K562 (cell line): ENCODE measurements at regions not wholly inside any gene's neighbourhood (a gene's known extent, or its start where the extent isn't known, plus 50 kb on each side); places are given as distances from the start of the nearest gene placed in this dataset.

Source experiments
- ATAC-seq: fragments of 200-7000 bp; cut with Tn5 transposase; 3 replicates; pipeline ENCODE4 v1.9.1; 2020; ENCODE audit warnings: moderate library complexity
- BruUV-seq: library from RNA; stranded (reverse); fragments of 400-500 nt; replicated peaks from 2 replicates; lab custom pipeline; 2021; lab: Mats Ljungman, UMichigan
- CTCF ChIA-PET: fragments of 300-600 bp; formaldehyde crosslinking; extraction: SDS; loops from one replicate; lab custom pipeline; 2021; ENCODE audit warnings: low intra/inter-chr PET ratio; lab: Yijun Ruan, JAX
- POLR2A ChIA-PET: fragments of 300-600, 350-650 bp; sonication (Branson Sonifier 250); formaldehyde crosslinking; extraction: SDS; loops from one replicate; lab custom pipeline; 2021; ENCODE audit warnings: antibody characterized with exemption, inconsistent platforms; lab: Yijun Ruan, JAX
- DNase-seq, 4 experiments: peaks; one replicate each; pipeline versions ENCODE4 v3.0.0 to v3.0.0-alpha.2; 2011 to 2018; ENCODE audit warnings: low spot score in 3 of 4, mixed read lengths in 3 of 4; ENCODE audit errors: extremely low read depth in 1 of 4
- FAIRE-seq: peaks from 2 replicates; lab custom pipeline; 2011; peaks lifted over from hg19 to GRCh38; lab: Jason Lieb, UNC
- H2AFZ ChIP-seq: 2 replicates; pipeline ENCODE4 v1.6.0; 2011; ENCODE audit warnings: low read depth, low read length, control low read depth, inconsistent platforms
- H3K27ac ChIP-seq: fragments of 200-600 bp; 3 replicates; pipeline ENCODE4 v1.8.0; 2011; ENCODE audit warnings: low read depth, mild to moderate bottlenecking, control low read depth, inconsistent platforms, low read length, moderate library complexity, mixed read lengths; ENCODE audit errors: extremely low read depth
- H3K27me3 ChIP-seq, 2 experiments: fragments of 300-600 bp in 1 of 2; 2 replicates in 1 of 2; 3 replicates in 1 of 2; pipeline versions ENCODE4 v1.6.0 to v1.8.0; 2011; ENCODE audit warnings: inconsistent platforms in 2 of 2, low read length in 2 of 2, mild to moderate bottlenecking in 1 of 2, mixed read lengths in 1 of 2, moderate library complexity in 1 of 2; ENCODE audit not compliant: control insufficient read depth in 2 of 2, insufficient read depth in 2 of 2
- H3K36me3 ChIP-seq: fragments of 300-600 bp; 3 replicates; pipeline ENCODE4 v1.8.0; 2011; ENCODE audit warnings: mild to moderate bottlenecking, low read length, inconsistent platforms; ENCODE audit not compliant: control insufficient read depth, insufficient read depth
- H3K4me1 ChIP-seq, 2 experiments: fragments of 200-600 bp in 1 of 2; replicated peaks in 1 of 2; 2 replicates in 1 of 2; 3 replicates in 1 of 2; pipeline versions ENCODE4 v1.5.1 to v1.8.0; 2011; ENCODE audit warnings: inconsistent platforms in 2 of 2, low read length in 2 of 2, mild to moderate bottlenecking in 1 of 2, mixed read lengths in 1 of 2, moderate library complexity in 1 of 2; ENCODE audit not compliant: control insufficient read depth in 2 of 2, insufficient read depth in 2 of 2
- H3K4me2 ChIP-seq: 2 replicates; pipeline ENCODE4 v1.6.1; 2011; ENCODE audit warnings: low read length, control low read depth, inconsistent platforms, mixed read lengths; ENCODE audit not compliant: insufficient read depth
- H3K4me3 ChIP-seq: fragments of 200-600 bp; sonication (generic), shearing (Covaris generic); 2 replicates; pipeline ENCODE4 v1.5.1; 2016; ENCODE audit warnings: control low read depth, inconsistent platforms
- H3K79me2 ChIP-seq: fragments of 200-600 bp; 3 replicates; pipeline ENCODE4 v1.8.0; 2011; ENCODE audit warnings: low read length, inconsistent platforms; ENCODE audit not compliant: control insufficient read depth, insufficient read depth
- H3K9ac ChIP-seq, 2 experiments: 2 replicates each; pipeline versions ENCODE4 v1.6.0 to v1.6.1; 2011; ENCODE audit warnings: low read depth in 2 of 2, low read length in 2 of 2, control low read depth in 1 of 2, inconsistent platforms in 1 of 2, mild to moderate bottlenecking in 1 of 2, mixed read lengths in 1 of 2; ENCODE audit not compliant: insufficient read depth in 1 of 2
- H3K9me1 ChIP-seq: one replicate; pipeline ENCODE4 v1.6.0; 2011; ENCODE audit warnings: inconsistent platforms, mild to moderate bottlenecking, low read length, moderate library complexity; ENCODE audit not compliant: control insufficient read depth, insufficient read depth
- H3K9me3 ChIP-seq: replicated peaks from 2 replicates; pipeline ENCODE4 v1.5.1; 2011; ENCODE audit warnings: low read depth, low read length, inconsistent platforms; ENCODE audit not compliant: control insufficient read depth, insufficient read depth
- H4K20me1 ChIP-seq: replicated peaks from 2 replicates; pipeline ENCODE4 v1.6.1; 2011; ENCODE audit warnings: low read length, inconsistent platforms, mixed read lengths; ENCODE audit not compliant: control insufficient read depth, insufficient read depth
- ARID4B ChIP-seq: sonication (generic); formaldehyde crosslinking; IDR thresholded peaks from 2 replicates; pipeline ENCODE4 v1.8.0; 2022; ENCODE audit warnings: mild to moderate bottlenecking, missing genetic modification reagents
- KDM5B ChIP-seq: fragments of 200-600 bp; sonication (generic); IDR thresholded peaks from 2 replicates; pipeline ENCODE4 v1.6.1; 2012; ENCODE audit warnings: low read depth, mild to moderate bottlenecking, moderate library complexity, low read length, control low read depth, inconsistent platforms; ENCODE audit not compliant: insufficient replicate concordance
- KLF16 ChIP-seq: IDR thresholded peaks from 2 replicates; pipeline ENCODE4 v1.6.1; 2016; ENCODE audit warnings: antibody characterized with exemption
- LCOR ChIP-seq: sonication (generic); formaldehyde crosslinking; IDR thresholded peaks from 2 replicates; pipeline ENCODE4 v1.8.0; 2022; ENCODE audit warnings: mild to moderate bottlenecking, missing genetic modification reagents
- NCOA1 ChIP-seq: fragments of 450-650 bp; IDR thresholded peaks from 2 replicates; pipeline ENCODE4 v1.6.1; 2016; ENCODE audit warnings: low read depth
- NFRKB ChIP-seq: fragments of 450-650 bp; IDR thresholded peaks from 2 replicates; pipeline ENCODE4 v1.6.1; 2016; ENCODE audit warnings: low read depth
- POU5F1 ChIP-seq: fragments of 150-350 bp; IDR thresholded peaks from 2 replicates; pipeline ENCODE4 v1.6.1; 2014; ENCODE audit warnings: borderline replicate concordance, low read length, low read depth, mild to moderate bottlenecking; ENCODE audit not compliant: partially characterized antibody
- SLC30A9 ChIP-seq: fragments of 250-450 bp; sonication (Bioruptor Pico); IDR thresholded peaks from 2 replicates; pipeline ENCODE4 v1.8.0; 2022; ENCODE audit warnings: mild to moderate bottlenecking, moderate library complexity
- TBL1XR1 ChIP-seq, 2 experiments: IDR thresholded peaks; 2 replicates each; pipeline ENCODE4 v1.6.1; 2012; ENCODE audit warnings: improper control_type of control experiment in 2 of 2, low read length in 2 of 2, mild to moderate bottlenecking in 1 of 2
- TBP ChIP-seq: optimal IDR thresholded peaks from 2 replicates; pipeline ENCODE3; 2011; ENCODE audit warnings: low read depth, low read length, improper control_type of control experiment
- TCFL5 ChIP-seq: fragments of 250-450 bp; sonication (Bioruptor Pico); conservative IDR thresholded peaks from 2 replicates; pipeline ENCODE4 v1.6.1; 2021; ENCODE audit warnings: mild to moderate bottlenecking, moderate library complexity, matching md5 sums
- ZKSCAN8 ChIP-seq: fragments of 200-800 bp; sonication (Bioruptor generic); IDR thresholded peaks from 2 replicates; pipeline ENCODE4 v1.6.1; 2016; ENCODE audit warnings: missing genetic modification characterization, missing compliant biosample characterization
- ZNF124 ChIP-seq: sonication (generic); formaldehyde crosslinking; IDR thresholded peaks from 2 replicates; pipeline ENCODE4 v1.8.1; 2022; ENCODE audit warnings: missing genetic modification reagents
- ZNF431 ChIP-seq: sonication (generic); formaldehyde crosslinking; IDR thresholded peaks from 2 replicates; pipeline ENCODE4 v1.8.0; 2022; ENCODE audit warnings: mild to moderate bottlenecking, missing genetic modification reagents
- ZNF696 ChIP-seq: fragments of 250-450 bp; sonication (Bioruptor Pico); conservative IDR thresholded peaks from 2 replicates; pipeline ENCODE4 v1.4.0; 2020; ENCODE audit warnings: mild to moderate bottlenecking, moderate library complexity
- ZSCAN32 ChIP-seq: fragments of 450-650 bp; formaldehyde crosslinking; IDR thresholded peaks from 2 replicates; pipeline ENCODE4 v1.4.0; 2020; ENCODE audit warnings: mild to moderate bottlenecking, moderate library complexity
- WGBS: fragments of 100-300 bp; shearing (Covaris generic); methylation state at CpG from one replicate; pipeline ENCODE4 v1.1.6; 2016; ENCODE audit warnings: low coverage, mixed read lengths; ENCODE audit not compliant: insufficient coverage; ENCODE audit errors: missing lambda C conversion rate; 5-methylcytosine and 5-hydroxymethylcytosine counted together
- in situ Hi-C: fragments of 300-500 bp; cut with MboI; formaldehyde crosslinking; loops from 4 replicates; pipeline ENCODE4 v1.15.0; 2018; ENCODE audit warnings: inconsistent platforms, mixed read lengths
- intact Hi-C: fragments of 100-400 bp; cut with micrococcal nuclease; formaldehyde crosslinking; loops from 2 replicates; pipeline ENCODE4 v1.14.2; 2022
- TF ChIP-seq, protein P1 (sequence below): sonication (generic); formaldehyde crosslinking; IDR thresholded peaks from 2 replicates; pipeline ENCODE4 v1.8.0; 2022; ENCODE audit warnings: missing genetic modification reagents, mild to moderate bottlenecking, moderate library complexity, borderline replicate concordance
- TF ChIP-seq, protein P2 (sequence below): IDR thresholded peaks from 2 replicates; pipeline ENCODE4 v1.6.1; 2014; ENCODE audit warnings: antibody characterized with exemption

DNA sequence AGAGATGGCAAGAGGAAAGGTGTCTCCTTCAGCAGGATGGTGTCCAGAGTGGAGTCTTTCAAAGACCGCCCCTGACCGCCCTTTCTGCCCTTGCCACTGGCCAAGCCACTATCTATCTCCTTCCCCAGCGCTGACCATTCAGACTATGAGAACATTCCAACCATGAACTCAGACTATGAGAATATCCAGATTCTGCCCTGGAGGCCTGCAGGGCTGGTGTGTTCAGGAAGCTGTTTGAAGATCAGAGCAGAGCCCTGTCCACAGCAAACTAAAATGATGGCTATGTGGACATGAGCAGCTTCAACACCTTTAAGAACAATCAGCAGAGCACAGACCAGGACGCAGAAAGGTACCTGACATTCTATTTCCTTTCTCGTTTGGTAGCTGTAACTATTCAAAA is 57.3 kb upstream of the WNT7A start:
- intact Hi-C loops (no loop called here), in situ Hi-C loops (no loop called here)
- no peak overlapping the region for H2AFZ ChIP-seq
- H3K4me3 ChIP-seq = no peak overlapping the region
- no peak overlapping the region for H3K4me2 ChIP-seq
- WGBS = 5% methylated on average over 5 of the region's 5 CpGs
- peaks cover 0 to 11% of the 10 kb centered on the region in 2 experiments; a peak in 2 of 5 replicates for H3K4me1 ChIP-seq
- H3K9me3 ChIP-seq = no peaks in the 10 kb centered on the region
- no TSS peak for BruUV-seq
- FAIRE-seq (peak; percentile 73), DNase-seq (no peak), ATAC-seq (no peak)
- H3K9me1 ChIP-seq = no peaks in the 10 kb centered on the region
- H4K20me1 ChIP-seq = no peaks in the 10 kb centered on the region
- no peak overlapping the region for H3K9ac ChIP-seq
- TF ChIP-seq TCFL5 (CRISPR knock-in tag) (no peak), ZNF124 (CRISPR knock-in tag) (no peak), ZNF431 (CRISPR knock-in tag) (no peak), KLF16 (no peak), TBP (no peak), ZSCAN32 (CRISPR knock-in tag) (no peak), ZKSCAN8 (CRISPR knock-in tag) (no peak), POU5F1 (no peak), ZNF696 (CRISPR knock-in tag) (no peak), NCOA1 (no peak), NFRKB (no peak), ARID4B (no peak), LCOR (CRISPR knock-in tag) (no peak), TBL1XR1 (IDR thresholded peaks at IDR 0.05; ENCODE audit: low read length in 2 of 2) (no peak), KDM5B (no peak), SLC30A9 (CRISPR knock-in tag) (no peak)
- TF ChIP-seq, protein P1, sequence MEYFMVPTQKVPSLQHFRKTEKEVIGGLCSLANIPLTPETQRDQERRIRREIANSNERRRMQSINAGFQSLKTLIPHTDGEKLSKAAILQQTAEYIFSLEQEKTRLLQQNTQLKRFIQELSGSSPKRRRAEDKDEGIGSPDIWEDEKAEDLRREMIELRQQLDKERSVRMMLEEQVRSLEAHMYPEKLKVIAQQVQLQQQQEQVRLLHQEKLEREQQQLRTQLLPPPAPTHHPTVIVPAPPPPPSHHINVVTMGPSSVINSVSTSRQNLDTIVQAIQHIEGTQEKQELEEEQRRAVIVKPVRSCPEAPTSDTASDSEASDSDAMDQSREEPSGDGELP (CRISPR knock-in tag) = no peak
- TF ChIP-seq, protein P2, sequence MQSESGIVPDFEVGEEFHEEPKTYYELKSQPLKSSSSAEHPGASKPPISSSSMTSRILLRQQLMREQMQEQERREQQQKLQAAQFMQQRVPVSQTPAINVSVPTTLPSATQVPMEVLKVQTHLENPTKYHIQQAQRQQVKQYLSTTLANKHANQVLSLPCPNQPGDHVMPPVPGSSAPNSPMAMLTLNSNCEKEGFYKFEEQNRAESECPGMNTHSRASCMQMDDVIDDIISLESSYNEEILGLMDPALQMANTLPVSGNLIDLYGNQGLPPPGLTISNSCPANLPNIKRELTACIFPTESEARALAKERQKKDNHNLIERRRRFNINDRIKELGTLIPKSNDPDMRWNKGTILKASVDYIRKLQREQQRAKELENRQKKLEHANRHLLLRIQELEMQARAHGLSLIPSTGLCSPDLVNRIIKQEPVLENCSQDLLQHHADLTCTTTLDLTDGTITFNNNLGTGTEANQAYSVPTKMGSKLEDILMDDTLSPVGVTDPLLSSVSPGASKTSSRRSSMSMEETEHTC = no peak
- CTCF ChIA-PET = no interaction called here
- POLR2A ChIA-PET = interaction anchor here (1.1 to 1.4 kb wide), 2 partner anchors 13 to 17 kb away, joined by 3 to 6 read pairs; no protein-coding TSS in a partner anchor
- no peaks in the 10 kb centered on the region for H3K36me3 ChIP-seq
- no peaks in the 10 kb centered on the region for H3K79me2 ChIP-seq
- H3K27me3 ChIP-seq = peaks cover 13 to 58% of the 10 kb centered on the region in 2 experiments
- no peak overlapping the region for H3K27ac ChIP-seq
